Skeletal muscle tissue (tissue), 3 donors: ENCODE measurements at regions not wholly inside any gene's neighbourhood (a gene's known extent, or its start where the extent isn't known, plus 50 kb on each side); places are given as distances from the start of the nearest gene placed in this dataset.

ENCODE experiments used
- H3K27ac ChIP-seq: one replicate; pipeline ENCODE4 v1.7.0; 2013; ENCODE audit warnings: mild to moderate bottlenecking, low read depth, low read length, inconsistent platforms
- H3K27me3 ChIP-seq, 3 donors: one replicate each; pipeline ENCODE4 v1.7.0; 2013; ENCODE audit warnings: low read length in 3 of 3; ENCODE audit not compliant: control insufficient read depth in 3 of 3, insufficient read depth in 3 of 3
- H3K36me3 ChIP-seq, 3 donors: one replicate each; pipeline ENCODE4 v1.7.0; 2013; ENCODE audit warnings: low read length in 3 of 3; ENCODE audit not compliant: control insufficient read depth in 3 of 3, insufficient read depth in 3 of 3
- H3K4me1 ChIP-seq, 3 donors: one replicate each; pipeline ENCODE4 v1.7.0; 2013; ENCODE audit warnings: low read length in 3 of 3, mild to moderate bottlenecking in 3 of 3; ENCODE audit not compliant: control insufficient read depth in 3 of 3, insufficient read depth in 3 of 3
- H3K4me3 ChIP-seq, 3 donors: one replicate each; pipeline ENCODE4 v1.7.0; 2013; ENCODE audit warnings: low read length in 3 of 3
- H3K9ac ChIP-seq, 3 donors: one replicate each; pipeline ENCODE4 v1.7.0; 2013; ENCODE audit warnings: low read length in 3 of 3, mild to moderate bottlenecking in 3 of 3, moderate library complexity in 2 of 3, low read depth in 1 of 3
- H3K9me3 ChIP-seq, 3 donors: one replicate each; pipeline ENCODE4 v1.7.0; 2013; ENCODE audit warnings: low read length in 3 of 3; ENCODE audit not compliant: control insufficient read depth in 3 of 3
- donor health status: Osteomylitis.

DNA sequence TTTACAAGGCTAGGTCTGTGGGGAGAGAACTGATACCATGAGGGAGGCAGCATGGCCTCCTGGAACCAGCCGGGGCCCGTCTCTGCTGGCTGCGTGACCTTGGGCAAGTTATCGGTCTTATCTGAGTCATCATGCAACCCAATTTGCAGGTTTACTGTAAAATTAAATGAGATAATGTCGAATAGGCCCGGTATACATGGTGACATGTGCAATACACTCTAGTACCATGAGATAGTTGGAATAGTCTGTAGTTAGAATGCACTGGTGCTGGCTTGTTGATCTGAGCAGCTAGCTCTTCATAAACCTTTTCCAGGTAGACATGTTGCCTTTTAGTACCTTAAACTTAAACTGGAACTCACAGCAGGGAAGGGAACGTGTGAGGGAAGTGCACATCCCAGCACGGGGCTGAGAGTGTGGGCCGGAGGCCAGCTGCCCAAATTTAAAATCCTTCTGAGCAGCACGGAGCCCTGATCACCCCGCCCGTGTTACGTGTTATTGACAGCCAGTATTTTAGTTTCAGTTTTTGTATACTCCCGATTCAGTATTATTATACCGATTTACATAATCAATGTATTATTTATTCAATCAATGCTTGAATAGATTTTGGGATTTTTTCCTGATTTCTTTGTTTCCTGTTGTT, 72.4 kb upstream of the HS6ST1 start:
- Histone ChIP-seq H3K4me3 (no peak overlapping the region), H3K9ac (no peak overlapping the region), H3K36me3 (no peaks in the 10 kb centered on the region), H3K27me3 (no peaks in the 10 kb centered on the region), H3K4me1 (no peaks in the 10 kb centered on the region), H3K9me3 (no peaks in the 10 kb centered on the region), H3K27ac (no peak overlapping the region)

DNA sequence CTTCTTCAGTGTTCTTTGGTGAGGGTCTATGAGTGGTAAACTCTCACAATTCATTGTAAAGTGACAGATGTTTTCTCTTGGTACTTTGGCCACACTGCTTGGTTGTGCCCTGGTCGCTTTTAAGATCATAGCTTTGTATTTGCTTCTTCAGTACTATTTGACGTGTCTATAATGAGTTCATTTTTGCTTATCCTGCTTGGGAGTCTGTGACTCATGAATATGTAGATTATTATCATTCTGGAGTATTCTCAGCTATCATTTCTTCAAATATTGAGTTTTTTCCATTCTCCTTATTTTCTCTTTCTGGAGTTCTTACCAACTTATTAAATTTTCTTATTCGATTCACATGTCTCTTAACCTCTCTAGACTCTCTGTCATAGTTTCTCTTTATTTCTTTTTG, 73.0 kb upstream of the HS6ST1 start:
- Histone ChIP-seq H3K27me3 (no peaks in the 10 kb centered on the region), H3K9ac (no peak overlapping the region), H3K4me1 (no peaks in the 10 kb centered on the region), H3K27ac (no peak overlapping the region), H3K4me3 (no peak overlapping the region), H3K36me3 (no peaks in the 10 kb centered on the region), H3K9me3 (no peaks in the 10 kb centered on the region)

DNA sequence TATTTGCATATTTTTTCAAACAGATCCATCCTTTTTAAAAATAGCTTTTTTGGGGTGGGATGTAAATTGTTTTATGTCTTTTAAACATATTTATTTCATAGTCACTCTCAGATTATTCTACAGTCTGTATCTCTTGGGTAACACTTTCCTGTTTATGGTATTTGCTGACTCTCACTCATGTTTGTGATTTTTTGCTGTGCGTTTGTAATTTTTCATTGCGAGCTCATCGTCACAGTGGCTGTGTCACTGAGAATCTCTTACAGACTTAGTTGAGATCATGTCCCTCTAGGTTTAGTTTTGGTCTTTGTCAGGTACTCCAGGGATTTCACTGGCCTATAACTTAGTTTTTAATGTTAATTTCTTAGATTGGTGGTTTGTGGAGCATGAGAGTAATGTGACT, 73.5 kb upstream of the HS6ST1 start:
- H3K9me3 ChIP-seq, result no peaks in the 10 kb centered on the region
- no peaks in the 10 kb centered on the region for H3K4me1 ChIP-seq
- H3K9ac ChIP-seq, result no peak overlapping the region
- no peak overlapping the region for H3K27ac ChIP-seq
- no peak overlapping the region for H3K4me3 ChIP-seq
- H3K36me3 ChIP-seq, result no peaks in the 10 kb centered on the region
- H3K27me3 ChIP-seq, result no peaks in the 10 kb centered on the region

GRCh38 chr2:128394007-128394730, 75.5 kb upstream of the HS6ST1 start:
- no peak overlapping the region for H3K27ac ChIP-seq
- H3K4me1 ChIP-seq, result no peaks in the 10 kb centered on the region
- H3K9ac ChIP-seq, result no peak overlapping the region
- no peak overlapping the region for H3K4me3 ChIP-seq
- no peaks in the 10 kb centered on the region for H3K9me3 ChIP-seq
- no peaks in the 10 kb centered on the region for H3K36me3 ChIP-seq
- H3K27me3 ChIP-seq, result no peaks in the 10 kb centered on the region

GRCh38 chr2:128395196-128395595, 76.5 kb upstream of the HS6ST1 start:
- no peaks in the 10 kb centered on the region for H3K36me3 ChIP-seq
- no peak overlapping the region for H3K4me3 ChIP-seq
- H3K9ac ChIP-seq, result no peak overlapping the region
- H3K27ac ChIP-seq, result no peak overlapping the region
- H3K9me3 ChIP-seq, result no peaks in the 10 kb centered on the region
- no peaks in the 10 kb centered on the region for H3K4me1 ChIP-seq
- no peaks in the 10 kb centered on the region for H3K27me3 ChIP-seq

DNA sequence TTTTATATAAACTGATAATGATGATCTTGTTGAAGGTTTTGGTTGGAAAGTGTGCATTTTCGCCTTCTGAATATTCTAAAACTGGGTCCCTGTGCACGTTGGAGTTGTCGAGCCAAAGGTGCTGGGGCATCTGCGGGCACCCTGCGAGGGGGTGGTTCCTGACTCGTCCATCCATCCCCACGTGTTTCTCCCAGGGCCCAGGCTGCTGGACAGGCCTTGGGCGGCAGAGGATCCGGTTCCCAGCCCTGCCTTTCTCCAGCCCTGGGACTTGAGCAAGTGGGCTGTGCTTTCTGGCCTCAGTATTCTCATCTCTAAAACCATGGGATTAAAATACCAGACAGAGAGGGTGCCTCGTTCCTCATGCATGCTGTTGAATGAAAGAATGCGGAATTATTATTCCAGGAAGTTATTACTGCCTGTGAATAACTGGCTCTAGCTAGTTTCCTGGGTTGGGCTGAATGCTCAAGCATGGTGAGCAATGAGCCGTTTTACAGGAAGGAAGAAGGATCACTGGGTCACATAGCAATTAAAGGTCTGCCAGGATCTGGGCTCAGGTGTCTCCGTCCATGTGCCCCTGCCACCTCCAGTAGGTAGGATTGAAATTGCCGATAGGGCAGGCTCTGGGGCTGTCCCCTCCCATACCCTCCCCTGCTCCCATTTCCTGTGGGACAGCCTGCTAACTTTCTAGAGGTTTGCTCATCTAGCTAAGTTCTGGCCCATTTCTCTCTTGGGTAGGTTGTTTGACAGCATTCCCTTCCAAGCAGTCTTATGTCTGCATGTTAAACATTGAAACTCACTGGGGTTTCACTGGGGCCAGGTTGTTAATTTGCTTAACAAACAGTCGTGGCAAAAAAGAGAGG, 77.2 kb upstream of the HS6ST1 start:
- H3K36me3 ChIP-seq, result no peaks in the 10 kb centered on the region
- H3K27ac ChIP-seq, result no peak overlapping the region
- H3K4me3 ChIP-seq, result no peak overlapping the region
- no peaks in the 10 kb centered on the region for H3K27me3 ChIP-seq
- H3K9ac ChIP-seq, result no peak overlapping the region
- H3K4me1 ChIP-seq, result no peaks in the 10 kb centered on the region
- no peaks in the 10 kb centered on the region for H3K9me3 ChIP-seq

DNA sequence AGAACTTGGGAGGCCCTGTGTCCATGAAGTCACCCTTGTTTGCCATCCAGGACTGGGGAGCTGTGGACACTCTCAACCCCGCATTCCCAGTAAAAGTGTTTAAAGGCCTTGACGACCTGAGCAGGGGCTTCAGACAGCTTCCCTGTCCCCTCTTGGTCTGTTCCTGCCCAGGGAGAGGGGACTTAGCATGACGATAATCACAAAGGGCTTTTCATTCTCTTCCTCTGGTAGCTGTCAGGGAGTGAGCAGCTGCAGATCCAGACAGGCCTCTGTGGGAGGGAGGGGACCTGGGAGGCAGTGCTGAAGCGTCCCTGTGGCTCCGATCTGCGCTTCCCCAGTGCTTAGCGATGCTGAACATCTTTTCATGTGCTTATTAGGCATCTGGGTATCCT, 77.8 kb upstream of the HS6ST1 start:
- Histone ChIP-seq H3K27me3 (no peaks in the 10 kb centered on the region), H3K9me3 (no peaks in the 10 kb centered on the region), H3K4me3 (no peak overlapping the region), H3K4me1 (no peaks in the 10 kb centered on the region), H3K9ac (no peak overlapping the region), H3K27ac (no peak overlapping the region), H3K36me3 (no peaks in the 10 kb centered on the region)

DNA sequence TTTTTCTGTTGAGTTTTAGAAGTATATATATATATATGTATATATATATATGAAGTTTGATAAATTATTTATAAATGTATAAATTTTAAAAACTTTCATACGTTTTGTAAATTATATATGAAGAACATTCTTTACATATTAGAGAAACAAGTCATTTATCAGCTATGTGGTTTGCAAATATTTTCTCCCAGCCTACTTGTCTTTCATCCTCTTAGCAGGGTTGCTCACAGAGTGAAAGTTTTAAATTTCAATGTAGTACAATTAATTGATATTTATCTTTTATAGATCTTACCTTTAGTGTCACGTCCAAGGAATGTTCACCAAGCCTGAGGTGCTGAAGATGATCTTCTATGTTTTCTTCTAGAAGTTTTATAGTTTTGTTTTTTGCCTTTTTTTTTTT, 78.3 kb upstream of the HS6ST1 start:
- no peaks in the 10 kb centered on the region for H3K27me3 ChIP-seq
- H3K9ac ChIP-seq, result no peak overlapping the region
- H3K9me3 ChIP-seq, result no peaks in the 10 kb centered on the region
- H3K36me3 ChIP-seq, result no peaks in the 10 kb centered on the region
- H3K4me3 ChIP-seq, result no peak overlapping the region
- no peaks in the 10 kb centered on the region for H3K4me1 ChIP-seq
- H3K27ac ChIP-seq, result no peak overlapping the region

- Histone ChIP-seq H3K27me3 (no peaks in the 10 kb centered on the region), H3K9me3 (no peaks in the 10 kb centered on the region), H3K4me1 (no peaks in the 10 kb centered on the region), H3K27ac (no peak overlapping the region), H3K9ac (no peak overlapping the region), H3K4me3 (no peak overlapping the region), H3K36me3 (no peaks in the 10 kb centered on the region)
These were observed 80.6 kb upstream of the HS6ST1 start for GRCh38 chr2:128399256-128399655.

GRCh38 chr2:128399690-128400291, 81.1 kb upstream of the HS6ST1 start:
- H3K27me3 ChIP-seq, result no peaks in the 10 kb centered on the region
- H3K9ac ChIP-seq, result no peak overlapping the region
- H3K27ac ChIP-seq, result no peak overlapping the region
- H3K9me3 ChIP-seq, result no peaks in the 10 kb centered on the region
- no peaks in the 10 kb centered on the region for H3K36me3 ChIP-seq
- H3K4me1 ChIP-seq, result no peaks in the 10 kb centered on the region
- no peak overlapping the region for H3K4me3 ChIP-seq
